GM13977 (cell line): ENCODE measurements at regions not wholly inside any gene's neighbourhood (a gene's known extent, or its start where the extent isn't known, plus 50 kb on each side); places are given as distances from the start of the nearest gene placed in this dataset.

Experiments
- DNase-seq: peaks from one replicate; pipeline ENCODE4 v3.0.0; 2012; ENCODE audit warnings: low spot score
- in situ Hi-C: fragments of 300-500 bp; cut with MboI; formaldehyde crosslinking; loops from one replicate; pipeline ENCODE4 v1.12.0; 2022; ENCODE audit warnings: low sequenced_read_pairs, low pct_unique_long_range_greater_than_20kb, mixed read lengths, inconsistent platforms; ENCODE audit not compliant: unreplicated experiment
- TF ChIP-seq, protein P1 (sequence below): IDR thresholded peaks from 2 replicates; pipeline ENCODE4 v1.5.1; 2012; ENCODE audit warnings: mild to moderate bottlenecking, control low read depth; ENCODE audit not compliant: insufficient read depth; ENCODE audit errors: extremely low read depth, missing control alignments

DNA sequence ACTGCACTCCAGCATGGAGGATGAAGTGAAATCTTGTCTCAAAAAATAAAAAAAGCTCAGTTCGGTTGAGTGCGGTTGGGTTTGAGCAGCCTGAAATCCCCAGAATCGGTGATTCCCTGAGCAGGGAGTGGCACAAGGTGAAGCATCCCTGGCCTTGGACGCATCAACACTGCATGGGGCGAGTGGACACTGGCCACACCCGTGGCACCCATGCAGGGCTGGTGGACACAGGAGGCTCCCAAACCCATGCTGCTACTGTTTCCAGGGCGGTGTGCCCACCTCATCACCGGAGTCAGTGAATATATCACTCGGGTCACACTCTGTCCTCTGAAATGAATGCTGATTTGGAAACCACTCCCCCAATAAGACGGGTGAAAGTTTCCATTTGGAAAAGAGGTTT, 53.4 kb upstream of the ACTRT2 start:
- TF ChIP-seq, protein P1, sequence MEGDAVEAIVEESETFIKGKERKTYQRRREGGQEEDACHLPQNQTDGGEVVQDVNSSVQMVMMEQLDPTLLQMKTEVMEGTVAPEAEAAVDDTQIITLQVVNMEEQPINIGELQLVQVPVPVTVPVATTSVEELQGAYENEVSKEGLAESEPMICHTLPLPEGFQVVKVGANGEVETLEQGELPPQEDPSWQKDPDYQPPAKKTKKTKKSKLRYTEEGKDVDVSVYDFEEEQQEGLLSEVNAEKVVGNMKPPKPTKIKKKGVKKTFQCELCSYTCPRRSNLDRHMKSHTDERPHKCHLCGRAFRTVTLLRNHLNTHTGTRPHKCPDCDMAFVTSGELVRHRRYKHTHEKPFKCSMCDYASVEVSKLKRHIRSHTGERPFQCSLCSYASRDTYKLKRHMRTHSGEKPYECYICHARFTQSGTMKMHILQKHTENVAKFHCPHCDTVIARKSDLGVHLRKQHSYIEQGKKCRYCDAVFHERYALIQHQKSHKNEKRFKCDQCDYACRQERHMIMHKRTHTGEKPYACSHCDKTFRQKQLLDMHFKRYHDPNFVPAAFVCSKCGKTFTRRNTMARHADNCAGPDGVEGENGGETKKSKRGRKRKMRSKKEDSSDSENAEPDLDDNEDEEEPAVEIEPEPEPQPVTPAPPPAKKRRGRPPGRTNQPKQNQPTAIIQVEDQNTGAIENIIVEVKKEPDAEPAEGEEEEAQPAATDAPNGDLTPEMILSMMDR: no peak
- in situ Hi-C loops: no loop called here
- DNase-seq: no peak

DNA sequence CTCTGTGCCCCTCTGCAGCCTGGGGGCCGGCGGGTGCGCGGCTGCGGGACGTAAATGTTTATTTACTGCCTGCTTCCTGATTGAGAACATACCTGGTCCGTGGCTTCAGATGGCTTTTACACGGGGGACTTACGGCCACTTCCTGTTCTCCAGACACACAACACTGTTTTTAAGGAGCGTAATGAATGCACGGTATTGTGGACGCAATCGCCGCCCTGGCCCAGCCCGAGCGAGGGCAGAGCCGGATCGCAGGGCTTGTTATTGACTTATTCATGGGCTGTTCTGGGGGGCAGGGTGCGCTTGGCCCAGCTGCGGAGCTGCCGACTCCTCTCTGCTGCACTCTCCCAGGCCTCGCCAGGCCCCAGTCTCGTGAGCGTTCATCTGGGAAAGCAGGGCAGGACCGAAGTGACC, 52.8 kb upstream of the ACTRT2 start:
- in situ Hi-C loops: no loop called here
- DNase-seq: no peak
- TF ChIP-seq, protein P1: no peak

DNA sequence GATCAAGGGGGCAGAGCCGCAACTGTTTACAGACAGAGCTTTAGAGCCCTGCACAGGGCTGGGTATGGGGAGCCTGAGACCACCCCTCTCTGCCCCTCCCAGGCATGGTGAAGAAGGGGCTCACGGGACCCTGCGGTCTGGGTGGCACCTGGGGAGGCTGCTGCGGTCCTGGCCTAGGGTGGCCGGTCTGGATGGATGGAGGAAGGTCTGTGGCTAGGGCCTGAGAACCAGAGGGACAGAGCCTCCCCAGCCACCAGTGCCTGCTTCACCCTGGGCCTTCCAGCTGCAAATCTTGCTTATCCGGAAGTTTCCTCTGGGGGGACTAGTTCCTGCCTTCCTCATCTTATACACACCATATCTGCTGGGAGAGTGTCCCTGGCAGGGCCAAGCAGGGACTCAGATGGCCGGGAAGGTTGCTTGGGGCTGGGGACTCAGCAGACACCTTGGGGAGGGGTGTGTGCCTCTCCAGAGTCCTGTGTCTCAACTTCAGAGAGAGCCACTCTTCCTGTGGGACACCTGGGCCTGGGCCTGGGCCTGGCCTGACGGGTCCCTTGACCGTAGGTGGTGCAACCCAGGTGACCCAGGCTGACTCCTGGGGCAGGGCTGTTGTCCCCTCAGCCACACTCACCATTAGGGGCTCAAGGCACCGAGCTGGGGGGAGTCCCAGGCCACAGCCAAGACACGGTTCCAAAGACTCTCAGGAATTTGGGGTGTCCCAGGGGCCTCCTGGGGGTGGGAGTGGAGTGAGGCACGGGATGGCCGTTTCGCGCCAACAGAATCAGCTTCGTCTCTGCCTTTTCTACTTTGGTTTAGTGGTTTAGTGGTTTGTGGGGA, 52.0 kb upstream of the ACTRT2 start:
- TF ChIP-seq, protein P1: no peak
- in situ Hi-C loops: no loop called here
- no peak for DNase-seq

DNA sequence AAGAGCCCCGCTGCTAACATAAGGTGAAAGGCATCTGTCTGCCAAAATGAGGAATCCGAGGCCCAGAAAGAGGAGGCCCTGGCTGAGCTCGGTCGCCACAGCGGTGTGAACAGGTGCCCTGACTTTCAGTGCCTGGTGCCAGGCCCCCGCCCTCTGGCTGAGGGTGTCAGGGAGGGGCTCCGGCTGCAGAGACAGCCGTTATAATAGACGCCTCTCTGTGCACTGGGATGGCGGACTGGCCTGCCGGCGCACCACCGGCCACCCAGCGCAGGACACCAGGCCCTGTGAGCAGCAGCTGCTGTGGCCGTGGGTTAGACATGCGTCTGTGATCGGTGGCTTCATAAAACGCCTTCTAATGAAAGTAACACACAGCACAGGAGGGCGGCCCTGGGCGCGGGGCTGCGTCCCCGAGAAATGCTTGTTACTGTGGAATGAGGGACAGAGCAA, 51.4 kb upstream of the ACTRT2 start:
- in situ Hi-C loops: no loop called here
- DNase-seq: no peak
- TF ChIP-seq, protein P1: no peak

DNA sequence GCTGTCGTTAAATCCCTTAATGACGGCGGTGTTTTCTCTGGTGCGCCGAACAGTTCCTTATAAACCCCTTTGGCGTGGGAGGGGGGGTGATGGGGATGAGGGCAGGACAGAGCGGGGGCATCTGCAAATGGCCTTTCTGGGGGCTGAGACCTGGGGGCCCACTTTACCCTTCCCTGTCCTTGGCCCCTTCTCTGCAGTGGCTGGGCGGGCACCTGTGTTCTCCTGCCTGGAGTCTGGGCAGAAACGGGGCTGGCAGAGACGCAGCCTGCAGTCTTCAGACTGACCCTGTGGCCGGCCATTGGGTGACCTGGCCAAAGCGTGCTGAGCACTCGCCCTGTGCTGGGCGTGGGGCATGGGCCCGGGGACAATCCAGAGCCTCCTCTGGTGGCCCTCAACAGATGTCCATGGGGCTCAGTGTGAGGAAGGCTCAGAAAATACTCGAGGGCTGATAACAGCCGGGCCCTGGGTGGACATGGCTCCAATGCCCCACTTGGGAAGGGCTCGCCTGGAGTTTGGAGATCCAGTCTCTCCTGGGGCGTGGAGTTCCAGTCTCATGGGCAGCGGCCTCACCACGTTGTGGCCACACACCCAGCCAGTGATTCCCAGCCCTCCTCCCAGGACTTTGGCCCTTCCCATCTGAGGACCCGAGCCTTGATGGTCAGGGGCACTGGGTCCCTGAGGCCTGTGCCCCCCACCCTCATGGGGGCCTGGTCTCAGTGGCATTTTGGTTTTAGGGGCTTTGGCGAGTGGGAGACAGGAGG, 50.8 kb upstream of the ACTRT2 start:
- DNase-seq: no peak
- in situ Hi-C loops: no loop called here
- TF ChIP-seq, protein P1: no peak

DNA sequence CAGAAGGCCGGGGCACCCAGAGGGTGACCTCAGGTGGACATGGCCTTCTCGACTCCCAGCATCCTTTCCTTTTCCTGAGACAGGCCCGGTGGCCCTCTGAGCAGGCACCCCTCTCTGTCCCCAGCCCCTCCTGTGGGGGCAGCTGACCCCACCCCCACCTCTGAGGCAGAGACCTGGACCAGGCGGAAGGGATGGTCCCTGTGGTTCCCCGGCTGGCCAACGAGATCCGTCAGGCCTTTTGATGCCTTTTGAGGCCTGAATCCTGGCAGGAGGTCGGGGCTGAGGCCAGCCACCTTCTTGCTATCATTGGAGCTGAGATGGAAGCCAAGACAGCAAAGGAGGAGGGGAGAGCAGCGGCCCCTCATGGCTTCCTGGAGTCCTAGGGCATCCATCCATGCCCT, 50.2 kb upstream of the ACTRT2 start:
- TF ChIP-seq, protein P1: no peak
- in situ Hi-C loops: no loop called here
- no peak for DNase-seq
